A673 (cell line): ENCODE measurements at regions not wholly inside any gene's neighbourhood (a gene's known extent, or its start where the extent isn't known, plus 50 kb on each side); places are given as distances from the start of the nearest gene placed in this dataset.

Source experiments
- BruUV-seq: library from RNA; stranded (reverse); fragments of 400-500 nt; replicated peaks from 2 replicates; lab custom pipeline; 2021; lab: Mats Ljungman, UMichigan
- CTCF ChIA-PET: fragments of 300-600 bp; sonication (Branson Sonifier 250); formaldehyde crosslinking; loops from one replicate; lab custom pipeline; 2022; ENCODE audit warnings: antibody characterized with exemption; lab: Charles Lee
- POLR2A ChIA-PET: fragments of 300-600 bp; sonication (Branson Sonifier 250); formaldehyde crosslinking; loops from one replicate; lab custom pipeline; 2022; ENCODE audit warnings: antibody characterized with exemption; ENCODE audit not compliant: low non-redundant PET; lab: Charles Lee
- DNase-seq: peaks from one replicate; pipeline ENCODE4 v3.0.0-alpha.2; 2015; ENCODE audit warnings: low spot score
- H3K27ac ChIP-seq: fragments of 200-600 bp; sonication (generic); 2 replicates; pipeline ENCODE4 v1.5.1; 2016; ENCODE audit warnings: mixed run types, low read depth, mild to moderate bottlenecking, mixed read lengths, antibody characterized with exemption, low read length; ENCODE audit not compliant: poor library complexity, severe bottlenecking
- H3K27me3 ChIP-seq: fragments of 200-600 bp; sonication (generic); replicated peaks from 2 replicates; pipeline ENCODE4 v1.6.1; 2017; ENCODE audit warnings: mixed run types, low read depth, mild to moderate bottlenecking, mixed read lengths, antibody characterized with exemption, low read length; ENCODE audit not compliant: insufficient read depth, poor library complexity
- H3K36me3 ChIP-seq: fragments of 200-600 bp; sonication (generic); 2 replicates; pipeline ENCODE4 v1.6.1; 2016; ENCODE audit warnings: mixed run types, mild to moderate bottlenecking, mixed read lengths, antibody characterized with exemption, low read length; ENCODE audit not compliant: insufficient read depth, poor library complexity, severe bottlenecking
- H3K4me1 ChIP-seq: fragments of 200-600 bp; sonication (generic); 2 replicates; pipeline ENCODE4 v1.6.1; 2017; ENCODE audit warnings: mixed run types, mild to moderate bottlenecking, mixed read lengths, antibody characterized with exemption, low read length; ENCODE audit not compliant: insufficient read depth, poor library complexity, severe bottlenecking
- H3K4me3 ChIP-seq: fragments of 200-600 bp; sonication (generic); 2 replicates; pipeline ENCODE4 v1.5.1; 2016; ENCODE audit warnings: low read depth, mixed run types, mild to moderate bottlenecking, mixed read lengths, low read length; ENCODE audit not compliant: poor library complexity, severe bottlenecking
- H3K9me3 ChIP-seq: fragments of 200-600 bp; sonication (generic); 2 replicates; pipeline ENCODE4 v1.6.1; 2016; ENCODE audit warnings: mixed run types, low read depth, mild to moderate bottlenecking, mixed read lengths, antibody characterized with exemption, low read length; ENCODE audit not compliant: poor library complexity, severe bottlenecking
- CTCF ChIP-seq: fragments of 300-800, 200-600 bp; sonication (generic); conservative IDR thresholded peaks from 2 replicates; pipeline ENCODE4 v1.5.1; 2017; ENCODE audit warnings: low read depth, mild to moderate bottlenecking, antibody characterized with exemption, low read length, moderate library complexity, mixed read lengths
- EZH2 ChIP-seq: fragments of 200-600 bp; sonication (generic); IDR thresholded peaks from 2 replicates; pipeline ENCODE4 v1.6.1; 2017; ENCODE audit warnings: borderline replicate concordance, low read depth, mild to moderate bottlenecking, mixed read lengths, antibody characterized with exemption, low read length; ENCODE audit not compliant: poor library complexity, severe bottlenecking
- intact Hi-C: fragments of 100-400 bp; cut with micrococcal nuclease; formaldehyde crosslinking; loops from one replicate; pipeline ENCODE4 v1.10.0; 2022; ENCODE audit not compliant: unreplicated experiment

- H3K36me3 ChIP-seq = no peaks in the 10 kb centered on the region
- CTCF ChIA-PET = no interaction called here
- POLR2A ChIA-PET = no interaction called here
- intact Hi-C loops = no loop called here
- H3K9me3 ChIP-seq = no peaks in the 10 kb centered on the region
- DNase-seq = no peak
- no peaks in the 10 kb centered on the region for H3K27me3 ChIP-seq
- no TSS peak for BruUV-seq
- H3K4me3 ChIP-seq = no peak overlapping the region
- no peaks in the 10 kb centered on the region for H3K4me1 ChIP-seq
- TF ChIP-seq CTCF (no peak), EZH2 (no peak)
- no peak overlapping the region for H3K27ac ChIP-seq
Observed at GRCh38 chr2:19137433-19137832, 221.0 kb downstream of the OSR1 start.

- Histone ChIP-seq H3K9me3 (no peaks in the 10 kb centered on the region), H3K4me1 (no peaks in the 10 kb centered on the region), H3K27me3 (no peaks in the 10 kb centered on the region), H3K36me3 (no peaks in the 10 kb centered on the region), H3K27ac (no peak overlapping the region), H3K4me3 (no peak overlapping the region)
- CTCF ChIA-PET = no interaction called here
- BruUV-seq = no TSS peak
- no peak for DNase-seq
- no peak for TF ChIP-seq CTCF
- TF ChIP-seq EZH2 = no peak
- intact Hi-C loops = no loop called here
- POLR2A ChIA-PET = no interaction called here
Observed at GRCh38 chr2:19132967-19133366, 225.5 kb downstream of the OSR1 start.

GRCh38 chr2:19131871-19132270 lies 226.6 kb downstream of the OSR1 start:
- no peaks in the 10 kb centered on the region for H3K27me3 ChIP-seq
- H3K36me3 ChIP-seq = no peaks in the 10 kb centered on the region
- ChIA-PET CTCF (no interaction called here), POLR2A (no interaction called here)
- H3K4me1 ChIP-seq = no peaks in the 10 kb centered on the region
- no peak overlapping the region for H3K27ac ChIP-seq
- intact Hi-C loops = no loop called here
- DNase-seq = no peak
- TF ChIP-seq CTCF (no peak), EZH2 (no peak)
- no peaks in the 10 kb centered on the region for H3K9me3 ChIP-seq
- no peak overlapping the region for H3K4me3 ChIP-seq
- no TSS peak for BruUV-seq
